Activated CD8-positive, alpha-beta memory T cell treated with anti-CD3 and anti-CD28 coated beads for 1 hour (primary cell): ENCODE measurements at regions not wholly inside any gene's neighbourhood (a gene's known extent, or its start where the extent isn't known, plus 50 kb on each side); places are given as distances from the start of the nearest gene placed in this dataset.

Experiments used
- DNase-seq, 2 donors: peaks; one replicate each; pipeline ENCODE4 v3.0.0-alpha.2; 2020; ENCODE audit warnings: low read depth in 1 of 2; ENCODE audit errors: extremely low read depth in 1 of 2

- DNase-seq: no peak
These were observed 654.2 kb upstream of the PKN2 start for GRCh38 chr1:88029899-88030298.

GRCh38 chr1:88035578-88035977 lies 648.5 kb upstream of the PKN2 start:
- no peak for DNase-seq

GRCh38 chr1:88036345-88037014 lies 647.6 kb upstream of the PKN2 start:
- no peak for DNase-seq

GRCh38 chr1:88039240-88039639 lies 644.8 kb upstream of the PKN2 start:
- DNase-seq: no peak

- DNase-seq: no peak
These were observed 640.2 kb upstream of the PKN2 start for GRCh38 chr1:88043834-88044233.

GRCh38 chr1:88052167-88052566 lies 631.9 kb upstream of the PKN2 start:
- no peak for DNase-seq

- DNase-seq: no peak
These were observed 631.0 kb upstream of the PKN2 start for GRCh38 chr1:88053065-88053464.

- DNase-seq: no peak
These were observed 627.2 kb upstream of the PKN2 start for GRCh38 chr1:88056881-88057280.

GRCh38 chr1:88058205-88058604 lies 625.9 kb upstream of the PKN2 start:
- DNase-seq: no peak

GRCh38 chr1:88060112-88060673 lies 623.9 kb upstream of the PKN2 start:
- no peak for DNase-seq

- no peak for DNase-seq
These were observed 623.2 kb upstream of the PKN2 start for GRCh38 chr1:88060750-88061491.

- no peak for DNase-seq
These were observed 622.4 kb upstream of the PKN2 start for GRCh38 chr1:88061492-88062177.

- DNase-seq: no peak
These were observed 621.4 kb upstream of the PKN2 start for GRCh38 chr1:88062650-88063153.

- no peak for DNase-seq
These were observed 620.5 kb upstream of the PKN2 start for GRCh38 chr1:88063605-88064004.

GRCh38 chr1:88068407-88068960 lies 615.6 kb upstream of the PKN2 start:
- DNase-seq: no peak

GRCh38 chr1:88070956-88071355 lies 613.1 kb upstream of the PKN2 start:
- no peak for DNase-seq

GRCh38 chr1:88074661-88075060 lies 609.4 kb upstream of the PKN2 start:
- no peak for DNase-seq

- DNase-seq: no peak
These were observed 608.3 kb upstream of the PKN2 start for GRCh38 chr1:88075813-88076212.

GRCh38 chr1:88079036-88079435 lies 605.0 kb upstream of the PKN2 start:
- DNase-seq: no peak

- no peak for DNase-seq
These were observed 603.2 kb upstream of the PKN2 start for GRCh38 chr1:88080875-88081274.

- no peak for DNase-seq
These were observed 595.6 kb upstream of the PKN2 start for GRCh38 chr1:88088481-88088880.
